GM10248 (cell line): ENCODE measurements at regions not wholly inside any gene's neighbourhood (a gene's known extent, or its start where the extent isn't known, plus 50 kb on each side); places are given as distances from the start of the nearest gene placed in this dataset.

Source experiments
- CTCF ChIA-PET: fragments of 300-600 bp; sonication (Branson Sonifier 250); formaldehyde crosslinking; extraction: SDS; loops from one replicate; lab custom pipeline; 2021; ENCODE audit warnings: antibody characterized with exemption; lab: Yijun Ruan, JAX
- POLR2A ChIA-PET: fragments of 350-650 bp; sonication (Branson Sonifier 250); formaldehyde crosslinking; extraction: SDS; loops from one replicate; lab custom pipeline; 2020; ENCODE audit warnings: antibody characterized with exemption; lab: Yijun Ruan, JAX
- DNase-seq: peaks from one replicate; pipeline ENCODE4 v3.0.0; 2012; ENCODE audit errors: extremely low spot score
- TF ChIP-seq, protein P1 (sequence below): IDR thresholded peaks from 2 replicates; pipeline ENCODE4 v1.5.1; 2012; ENCODE audit warnings: mild to moderate bottlenecking, low read depth; ENCODE audit errors: extremely low read depth, missing control alignments, control extremely low read depth

- no peak for DNase-seq
- ChIA-PET CTCF (interaction anchor here (1.3 to 2.8 kb wide), 2 partner anchors 13 to 20 kb away, joined by 3 to 8 read pairs; no protein-coding TSS in a partner anchor), POLR2A (no interaction called here)
- TF ChIP-seq, protein P1, sequence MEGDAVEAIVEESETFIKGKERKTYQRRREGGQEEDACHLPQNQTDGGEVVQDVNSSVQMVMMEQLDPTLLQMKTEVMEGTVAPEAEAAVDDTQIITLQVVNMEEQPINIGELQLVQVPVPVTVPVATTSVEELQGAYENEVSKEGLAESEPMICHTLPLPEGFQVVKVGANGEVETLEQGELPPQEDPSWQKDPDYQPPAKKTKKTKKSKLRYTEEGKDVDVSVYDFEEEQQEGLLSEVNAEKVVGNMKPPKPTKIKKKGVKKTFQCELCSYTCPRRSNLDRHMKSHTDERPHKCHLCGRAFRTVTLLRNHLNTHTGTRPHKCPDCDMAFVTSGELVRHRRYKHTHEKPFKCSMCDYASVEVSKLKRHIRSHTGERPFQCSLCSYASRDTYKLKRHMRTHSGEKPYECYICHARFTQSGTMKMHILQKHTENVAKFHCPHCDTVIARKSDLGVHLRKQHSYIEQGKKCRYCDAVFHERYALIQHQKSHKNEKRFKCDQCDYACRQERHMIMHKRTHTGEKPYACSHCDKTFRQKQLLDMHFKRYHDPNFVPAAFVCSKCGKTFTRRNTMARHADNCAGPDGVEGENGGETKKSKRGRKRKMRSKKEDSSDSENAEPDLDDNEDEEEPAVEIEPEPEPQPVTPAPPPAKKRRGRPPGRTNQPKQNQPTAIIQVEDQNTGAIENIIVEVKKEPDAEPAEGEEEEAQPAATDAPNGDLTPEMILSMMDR, result no peak
Measured at GRCh38 chr16:76956841-76957240, 234.1 kb upstream of the MON1B start.

DNA sequence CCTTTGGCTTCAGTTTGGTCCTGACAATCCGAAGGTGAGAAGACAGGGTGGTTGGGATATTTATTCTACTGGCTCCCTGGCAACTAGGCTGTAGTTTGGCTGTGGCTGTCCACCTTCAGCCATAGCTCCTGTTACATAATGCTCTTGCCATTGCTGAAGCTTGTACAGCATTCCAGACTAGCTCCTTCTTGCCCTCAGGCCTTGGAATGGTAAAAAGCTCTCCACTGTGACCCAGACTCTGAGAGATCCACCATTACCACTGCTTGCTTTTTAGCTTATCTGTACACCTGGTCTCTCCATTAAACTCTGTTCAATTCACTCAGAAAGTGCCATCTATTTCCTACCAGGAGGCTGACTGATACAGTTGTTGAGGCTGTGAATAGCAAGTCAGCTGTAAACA is 231.8 kb upstream of the MON1B start:
- DNase-seq, result no peak
- ChIA-PET CTCF (no interaction called here), POLR2A (interaction anchor here (0.6 kb wide), 1 partner anchor 460 kb away, joined by 4 read pairs; no protein-coding TSS in a partner anchor)
- TF ChIP-seq, protein P1, result no peak

GRCh38 chr16:76963614-76964315 is 227.2 kb upstream of the MON1B start:
- ChIA-PET CTCF (interaction anchor here (0.9 kb wide), 1 partner anchor 8 kb away, joined by 3 read pairs; no protein-coding TSS in a partner anchor), POLR2A (no interaction called here)
- DNase-seq, result no peak
- TF ChIP-seq, protein P1, result no peak

- ChIA-PET POLR2A (no interaction called here), CTCF (interaction anchor here (0.9 kb wide), 1 partner anchor 9 kb away, joined by 3 read pairs; no protein-coding TSS in a partner anchor)
- DNase-seq, result no peak
- TF ChIP-seq, protein P1, result no peak
Measured at GRCh38 chr16:76964464-76965154, 226.4 kb upstream of the MON1B start.

DNA sequence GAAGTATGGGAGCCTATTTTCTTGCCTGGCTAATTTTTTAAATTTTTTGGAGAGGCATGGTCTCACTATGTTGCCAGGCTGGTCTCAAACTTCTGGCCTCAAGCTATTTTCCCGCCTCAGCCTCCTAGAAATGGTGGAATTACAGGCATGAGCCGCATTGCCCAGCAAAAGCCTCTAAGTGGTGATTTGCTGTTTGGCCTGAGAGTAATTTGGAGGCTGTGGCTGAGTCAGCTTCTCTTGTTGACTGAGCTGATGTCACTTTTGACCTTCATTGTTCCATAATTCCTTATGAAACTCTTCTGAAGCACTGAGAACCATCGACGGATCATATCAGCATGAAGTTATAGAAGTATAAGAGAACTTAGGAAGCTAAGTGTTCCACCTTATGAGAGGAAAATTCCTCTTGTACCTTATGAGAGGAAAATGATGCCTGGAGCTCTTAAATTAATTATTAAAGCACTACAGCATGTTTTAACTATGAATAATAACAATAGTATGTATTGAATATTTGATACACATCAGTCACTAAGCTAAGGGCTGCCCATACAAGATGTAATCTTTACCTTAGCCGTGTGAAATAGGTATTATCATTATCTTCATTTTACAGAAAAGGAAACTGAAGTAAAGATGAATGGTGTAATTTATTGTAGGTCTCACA is 220.8 kb upstream of the MON1B start:
- POLR2A ChIA-PET, result no interaction called here
- TF ChIP-seq, protein P1, result no peak
- no peak for DNase-seq
- CTCF ChIA-PET, result interaction anchor here (1.7 kb wide), 1 partner anchor 13 kb away, joined by 8 read pairs; no protein-coding TSS in a partner anchor

DNA sequence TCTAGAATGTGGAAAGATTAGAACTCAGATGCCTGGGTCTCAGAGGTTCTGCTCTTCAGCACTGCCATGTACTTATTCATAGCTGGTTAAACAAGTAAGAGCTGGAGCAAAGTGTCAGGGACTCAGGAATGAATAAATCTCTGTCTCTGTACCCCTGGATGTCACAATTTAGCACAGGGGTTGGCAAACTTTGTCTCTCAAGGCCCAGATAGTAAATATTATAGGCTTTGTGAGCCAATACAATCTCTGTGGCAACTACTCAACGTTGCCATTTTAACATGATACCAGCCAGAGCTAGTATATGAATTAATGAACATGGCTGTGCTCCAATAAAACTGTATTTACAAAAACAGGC is 220.3 kb upstream of the MON1B start:
- TF ChIP-seq, protein P1, result no peak
- DNase-seq, result no peak
- ChIA-PET POLR2A (no interaction called here), CTCF (interaction anchor here (1.7 kb wide), 1 partner anchor 14 kb away, joined by 8 read pairs; no protein-coding TSS in a partner anchor)
